IMR-90 (cell line): ENCODE measurements at regions not wholly inside any gene's neighbourhood (a gene's known extent, or its start where the extent isn't known, plus 50 kb on each side); places are given as distances from the start of the nearest gene placed in this dataset.

Experiments used
- ATAC-seq: fragments of 200-7000 bp; cut with Tn5 transposase; 2 replicates; pipeline ENCODE4 v1.9.1; 2020; ENCODE audit warnings: low read depth, mild to moderate bottlenecking, moderate library complexity
- BruUV-seq: library from RNA; stranded (reverse); fragments of 400-500 nt; replicated peaks from 2 replicates; lab custom pipeline; 2021; lab: Mats Ljungman, UMichigan
- CTCF ChIA-PET: fragments of 300-600 bp; formaldehyde crosslinking; extraction: SDS; loops from one replicate; lab custom pipeline; 2021; ENCODE audit warnings: antibody characterized with exemption; lab: Yijun Ruan, JAX
- POLR2A ChIA-PET: fragments of 300-600 bp; sonication (Branson Sonifier 250); formaldehyde crosslinking; loops from one replicate; lab custom pipeline; 2022; ENCODE audit warnings: antibody characterized with exemption; ENCODE audit not compliant: unreplicated experiment; lab: Charles Lee
- DNase-seq: peaks from one replicate; pipeline ENCODE4 v3.0.0; 2013
- H2AFZ ChIP-seq: replicated peaks from 2 replicates; pipeline ENCODE3; 2013; ENCODE audit warnings: low read length, mild to moderate bottlenecking; ENCODE audit not compliant: poor library complexity
- H2AK5ac ChIP-seq: 2 replicates; pipeline ENCODE4 v1.6.1; 2013; ENCODE audit warnings: low read depth, low read length, inconsistent platforms
- H2AK9ac ChIP-seq: replicated peaks from 2 replicates; pipeline ENCODE3; 2013; ENCODE audit warnings: mild to moderate bottlenecking, low read depth, low read length, moderate library complexity; ENCODE audit not compliant: poor library complexity
- H2BK120ac ChIP-seq: 2 replicates; pipeline ENCODE4 v1.6.1; 2013; ENCODE audit warnings: low read depth, low read length, inconsistent platforms
- H2BK15ac ChIP-seq: 3 replicates; pipeline ENCODE4 v1.6.1; 2013; ENCODE audit warnings: low read depth, low read length, inconsistent platforms
- H2BK20ac ChIP-seq: 2 replicates; pipeline ENCODE4 v1.6.1; 2013; ENCODE audit warnings: low read depth, mild to moderate bottlenecking, inconsistent platforms, low read length, moderate library complexity
- H2BK5ac ChIP-seq: 2 replicates; pipeline ENCODE4 v1.6.1; 2013; ENCODE audit warnings: mild to moderate bottlenecking, low read depth, low read length, inconsistent platforms; ENCODE audit not compliant: poor library complexity, severe bottlenecking
- H3K14ac ChIP-seq: replicated peaks from 2 replicates; pipeline ENCODE4 v1.6.1; 2013; ENCODE audit warnings: low read depth, low read length, inconsistent platforms
- H3K18ac ChIP-seq: 2 replicates; pipeline ENCODE4 v1.6.1; 2013; ENCODE audit warnings: low read depth, low read length, control low read depth
- H3K23ac ChIP-seq: 2 replicates; pipeline ENCODE4 v1.6.1; 2013; ENCODE audit warnings: low read depth, low read length, inconsistent platforms
- H3K27ac ChIP-seq: 2 replicates; pipeline ENCODE4 v1.5.1; 2013; ENCODE audit warnings: mild to moderate bottlenecking, control low read depth, low read length; ENCODE audit not compliant: insufficient read depth
- H3K27me3 ChIP-seq: 2 replicates; pipeline ENCODE4 v1.6.1; 2013; ENCODE audit warnings: low read length; ENCODE audit not compliant: control insufficient read depth, insufficient read depth
- H3K36me3 ChIP-seq: 2 replicates; pipeline ENCODE4 v1.6.1; 2013; ENCODE audit warnings: low read length, mixed read lengths; ENCODE audit not compliant: control insufficient read depth, insufficient read depth
- H3K4ac ChIP-seq: 2 replicates; pipeline ENCODE4 v1.6.1; 2013; ENCODE audit warnings: low read depth, low read length, inconsistent platforms
- H3K4me1 ChIP-seq: 2 replicates; pipeline ENCODE4 v1.6.1; 2013; ENCODE audit warnings: low read length, mixed read lengths; ENCODE audit not compliant: control insufficient read depth, insufficient read depth
- H3K4me2 ChIP-seq: 2 replicates; pipeline ENCODE4 v1.6.1; 2013; ENCODE audit warnings: low read depth, mild to moderate bottlenecking, control low read depth, low read length, moderate library complexity
- H3K4me3 ChIP-seq: 2 replicates; pipeline ENCODE4 v1.5.1; 2013; ENCODE audit warnings: low read depth, mild to moderate bottlenecking, control low read depth, low read length, moderate library complexity; ENCODE audit not compliant: insufficient read depth
- H3K56ac ChIP-seq: 2 replicates; pipeline ENCODE4 v1.6.1; 2013; ENCODE audit warnings: low read length, inconsistent platforms; ENCODE audit not compliant: insufficient read depth; ENCODE audit errors: extremely low read depth
- H3K79me1 ChIP-seq, 2 experiments: 2 replicates each; pipeline ENCODE4 v1.6.1; 2013; ENCODE audit warnings: low read length in 2 of 2, inconsistent platforms in 1 of 2, low read depth in 1 of 2
- H3K9ac ChIP-seq: 2 replicates; pipeline ENCODE4 v1.6.1; 2013; ENCODE audit warnings: low read depth, low read length, control low read depth
- H3K9me1 ChIP-seq: 2 replicates; pipeline ENCODE4 v1.6.1; 2013; ENCODE audit warnings: low read length, inconsistent platforms; ENCODE audit not compliant: insufficient read depth
- H3K9me3 ChIP-seq: 2 replicates; pipeline ENCODE4 v1.6.1; 2013; ENCODE audit warnings: low read length; ENCODE audit not compliant: control insufficient read depth, insufficient read depth
- H4K20me1 ChIP-seq: 2 replicates; pipeline ENCODE4 v1.6.1; 2013; ENCODE audit warnings: low read length, inconsistent platforms; ENCODE audit not compliant: insufficient read depth
- H4K5ac ChIP-seq: 2 replicates; pipeline ENCODE4 v1.6.1; 2013; ENCODE audit warnings: mild to moderate bottlenecking, low read depth, low read length, control low read depth
- H4K8ac ChIP-seq, 2 experiments: 2 replicates each; pipeline ENCODE4 v1.6.1; 2013; ENCODE audit warnings: low read depth in 2 of 2, low read length in 2 of 2, control low read depth in 1 of 2, inconsistent platforms in 1 of 2
- H4K91ac ChIP-seq: 2 replicates; pipeline ENCODE4 v1.6.1; 2013; ENCODE audit warnings: low read depth, low read length, inconsistent platforms; ENCODE audit not compliant: insufficient read depth
- BHLHE40 ChIP-seq: fragments of 150-350 bp; IDR thresholded peaks from 2 replicates; pipeline ENCODE4 v1.6.1; 2016; ENCODE audit warnings: mild to moderate bottlenecking, low read depth, low read length
- CEBPB ChIP-seq: IDR thresholded peaks from 2 replicates; pipeline ENCODE4 v1.6.1; 2012; ENCODE audit warnings: low read depth, low read length, improper control_type of control experiment
- CHD1 ChIP-seq: IDR thresholded peaks from 2 replicates; pipeline ENCODE4 v1.6.1; 2012; ENCODE audit warnings: low read depth, low read length, improper control_type of control experiment
- FOS ChIP-seq: fragments of 150-350 bp; IDR thresholded peaks from 2 replicates; pipeline ENCODE4 v1.6.1; 2016; ENCODE audit warnings: low read depth, low read length
- MAFK ChIP-seq: IDR thresholded peaks from 2 replicates; pipeline ENCODE4 v1.6.1; 2012; ENCODE audit warnings: low read depth, low read length, improper control_type of control experiment
- MAZ ChIP-seq: IDR thresholded peaks from 2 replicates; pipeline ENCODE4 v1.6.1; 2012; ENCODE audit warnings: low read depth, mild to moderate bottlenecking, low read length, improper control_type of control experiment, moderate library complexity, borderline replicate concordance
- NFE2L2 ChIP-seq: fragments of 150-350 bp; IDR thresholded peaks from 2 replicates; pipeline ENCODE4 v1.6.1; 2016; ENCODE audit warnings: low read depth, mild to moderate bottlenecking, low read length
- RCOR1 ChIP-seq: IDR thresholded peaks from 2 replicates; pipeline ENCODE4 v1.6.1; 2012; ENCODE audit warnings: mild to moderate bottlenecking, low read length, improper control_type of control experiment; ENCODE audit not compliant: insufficient replicate concordance
- RFX5 ChIP-seq: IDR thresholded peaks from 2 replicates; pipeline ENCODE4 v1.8.0; 2012; ENCODE audit warnings: low read depth, mild to moderate bottlenecking, low read length, moderate library complexity
- WGBS, 2 experiments: methylation state at CpG; one replicate each; pipeline versions ENCODE4 v1.1.5 to v1.1.7; 2013; ENCODE audit warnings: missing lambda C conversion rate in 2 of 2; ENCODE audit not compliant: insufficient read length in 1 of 2; ENCODE audit errors: extremely low coverage in 2 of 2; 5-methylcytosine and 5-hydroxymethylcytosine counted together
- dilution Hi-C: fragments of 300-500 bp; cut with HindIII; formaldehyde crosslinking; loops from one replicate; pipeline ENCODE4 v1.14.3; 2018; ENCODE audit warnings: low sequenced_read_pairs; ENCODE audit not compliant: unreplicated experiment
- in situ Hi-C: fragments of 300-500 bp; cut with MboI; formaldehyde crosslinking; loops from 3 replicates; pipeline ENCODE4 v1.14.3; 2019; ENCODE audit warnings: low sequenced_read_pairs, inconsistent platforms, mixed read lengths
- intact Hi-C: fragments of 100-400 bp; cut with micrococcal nuclease; formaldehyde crosslinking; loops from 2 replicates; pipeline ENCODE4 v1.10.0; 2022
- TF ChIP-seq, protein P1 (sequence below): fragments of 150-350 bp; IDR thresholded peaks from 2 replicates; pipeline ENCODE4 v1.6.1; 2016; ENCODE audit warnings: low read depth, mild to moderate bottlenecking, low read length, moderate library complexity, borderline replicate concordance

DNA sequence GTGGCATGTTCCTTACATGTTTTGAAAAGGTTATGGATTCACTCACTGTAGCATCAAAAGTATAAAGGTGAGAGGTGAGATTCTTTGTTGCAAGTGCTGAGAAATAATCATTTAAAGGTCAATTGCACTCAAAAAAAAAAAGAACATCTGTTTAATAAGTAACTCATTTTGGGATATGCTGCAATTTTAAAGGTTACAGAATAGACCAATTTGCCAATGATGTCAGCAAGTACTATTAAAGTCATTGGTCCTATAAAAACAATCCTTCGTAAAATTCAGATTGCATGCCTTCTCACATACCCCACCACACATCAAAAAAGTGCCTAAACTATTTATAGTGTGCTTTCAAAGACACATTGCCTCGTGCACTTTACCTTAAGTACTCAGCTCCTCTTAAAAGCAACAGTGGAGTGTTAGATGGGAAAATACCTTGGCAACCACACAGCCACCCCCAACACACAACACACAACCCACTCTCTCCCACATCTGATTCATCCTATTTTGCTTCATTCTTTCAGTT, 218.2 kb upstream of the ADGRL2 start:
- WGBS, 2 experiments: no CpG with 5 or more reads among the region's 2 CpGs
- Histone ChIP-seq H2BK120ac (peak overlapping the region; percentile 48; the same call in 1 of the 2 replicates), H4K8ac (no peak overlapping the region), H3K79me1 (no peaks in the 10 kb centered on the region), H2BK15ac (no peak overlapping the region), H3K27ac (no peak overlapping the region), H2AFZ (no peak overlapping the region), H3K14ac (no peak overlapping the region), H3K36me3 (no peaks in the 10 kb centered on the region), H4K91ac (no peak overlapping the region), H2AK9ac (no peak overlapping the region), H3K9me1 (no peaks in the 10 kb centered on the region), H3K9me3 (no peaks in the 10 kb centered on the region), H2AK5ac (no peak overlapping the region), H2BK5ac (no peak overlapping the region), H4K5ac (no peak overlapping the region), H3K56ac (no peak overlapping the region), H3K4me2 (no peak overlapping the region), H2BK20ac (no peak overlapping the region), H3K23ac (no peak overlapping the region), H3K4ac (no peak overlapping the region), H3K9ac (no peak overlapping the region), H3K4me1 (no peaks in the 10 kb centered on the region), H3K4me3 (no peak overlapping the region), H3K27me3 (no peaks in the 10 kb centered on the region), H3K18ac (peak overlapping the region; percentile 84; the same call in 1 of the 2 replicates), H4K20me1 (no peaks in the 10 kb centered on the region)
- intact Hi-C loops: no loop called here
- DNase-seq: peak; percentile 30
- POLR2A ChIA-PET: no interaction called here
- BruUV-seq: no TSS peak
- CTCF ChIA-PET: no interaction called here
- dilution Hi-C loops: no loop called here
- in situ Hi-C loops: no loop called here
- TF ChIP-seq BHLHE40 (no peak), CEBPB (no peak), RFX5 (no peak), CHD1 (no peak), NFE2L2 (no peak), FOS (no peak), RCOR1 (no peak), MAZ (no peak), MAFK (no peak)
- TF ChIP-seq, protein P1, sequence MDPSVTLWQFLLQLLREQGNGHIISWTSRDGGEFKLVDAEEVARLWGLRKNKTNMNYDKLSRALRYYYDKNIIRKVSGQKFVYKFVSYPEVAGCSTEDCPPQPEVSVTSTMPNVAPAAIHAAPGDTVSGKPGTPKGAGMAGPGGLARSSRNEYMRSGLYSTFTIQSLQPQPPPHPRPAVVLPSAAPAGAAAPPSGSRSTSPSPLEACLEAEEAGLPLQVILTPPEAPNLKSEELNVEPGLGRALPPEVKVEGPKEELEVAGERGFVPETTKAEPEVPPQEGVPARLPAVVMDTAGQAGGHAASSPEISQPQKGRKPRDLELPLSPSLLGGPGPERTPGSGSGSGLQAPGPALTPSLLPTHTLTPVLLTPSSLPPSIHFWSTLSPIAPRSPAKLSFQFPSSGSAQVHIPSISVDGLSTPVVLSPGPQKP: no peak
- ATAC-seq: no peak
